K562 (cell line): ENCODE measurements at regions not wholly inside any gene's neighbourhood (a gene's known extent, or its start where the extent isn't known, plus 50 kb on each side); places are given as distances from the start of the nearest gene placed in this dataset.

Experiments used
- ATAC-seq: fragments of 200-7000 bp; cut with Tn5 transposase; 3 replicates; pipeline ENCODE4 v1.9.1; 2020; ENCODE audit warnings: moderate library complexity
- BruUV-seq: library from RNA; stranded (reverse); fragments of 400-500 nt; replicated peaks from 2 replicates; lab custom pipeline; 2021; lab: Mats Ljungman, UMichigan
- CTCF ChIA-PET: fragments of 300-600 bp; formaldehyde crosslinking; extraction: SDS; loops from one replicate; lab custom pipeline; 2021; ENCODE audit warnings: low intra/inter-chr PET ratio; lab: Yijun Ruan, JAX
- POLR2A ChIA-PET: fragments of 300-600, 350-650 bp; sonication (Branson Sonifier 250); formaldehyde crosslinking; extraction: SDS; loops from one replicate; lab custom pipeline; 2021; ENCODE audit warnings: antibody characterized with exemption, inconsistent platforms; lab: Yijun Ruan, JAX
- DNase-seq, 4 experiments: peaks; one replicate each; pipeline versions ENCODE4 v3.0.0 to v3.0.0-alpha.2; 2011 to 2018; ENCODE audit warnings: low spot score in 3 of 4, mixed read lengths in 3 of 4; ENCODE audit errors: extremely low read depth in 1 of 4
- FAIRE-seq: peaks from 2 replicates; lab custom pipeline; 2011; peaks lifted over from hg19 to GRCh38; lab: Jason Lieb, UNC
- H2AFZ ChIP-seq: 2 replicates; pipeline ENCODE4 v1.6.0; 2011; ENCODE audit warnings: low read depth, low read length, control low read depth, inconsistent platforms
- H3K27ac ChIP-seq: fragments of 200-600 bp; 3 replicates; pipeline ENCODE4 v1.8.0; 2011; ENCODE audit warnings: low read depth, mild to moderate bottlenecking, control low read depth, inconsistent platforms, low read length, moderate library complexity, mixed read lengths; ENCODE audit errors: extremely low read depth
- H3K27me3 ChIP-seq, 2 experiments: fragments of 300-600 bp in 1 of 2; 2 replicates in 1 of 2; 3 replicates in 1 of 2; pipeline versions ENCODE4 v1.6.0 to v1.8.0; 2011; ENCODE audit warnings: inconsistent platforms in 2 of 2, low read length in 2 of 2, mild to moderate bottlenecking in 1 of 2, mixed read lengths in 1 of 2, moderate library complexity in 1 of 2; ENCODE audit not compliant: control insufficient read depth in 2 of 2, insufficient read depth in 2 of 2
- H3K36me3 ChIP-seq: fragments of 300-600 bp; 3 replicates; pipeline ENCODE4 v1.8.0; 2011; ENCODE audit warnings: mild to moderate bottlenecking, low read length, inconsistent platforms; ENCODE audit not compliant: control insufficient read depth, insufficient read depth
- H3K4me1 ChIP-seq, 2 experiments: fragments of 200-600 bp in 1 of 2; replicated peaks in 1 of 2; 2 replicates in 1 of 2; 3 replicates in 1 of 2; pipeline versions ENCODE4 v1.5.1 to v1.8.0; 2011; ENCODE audit warnings: inconsistent platforms in 2 of 2, low read length in 2 of 2, mild to moderate bottlenecking in 1 of 2, mixed read lengths in 1 of 2, moderate library complexity in 1 of 2; ENCODE audit not compliant: control insufficient read depth in 2 of 2, insufficient read depth in 2 of 2
- H3K4me2 ChIP-seq: 2 replicates; pipeline ENCODE4 v1.6.1; 2011; ENCODE audit warnings: low read length, control low read depth, inconsistent platforms, mixed read lengths; ENCODE audit not compliant: insufficient read depth
- H3K4me3 ChIP-seq: fragments of 200-600 bp; sonication (generic), shearing (Covaris generic); 2 replicates; pipeline ENCODE4 v1.5.1; 2016; ENCODE audit warnings: control low read depth, inconsistent platforms
- H3K79me2 ChIP-seq: fragments of 200-600 bp; 3 replicates; pipeline ENCODE4 v1.8.0; 2011; ENCODE audit warnings: low read length, inconsistent platforms; ENCODE audit not compliant: control insufficient read depth, insufficient read depth
- H3K9ac ChIP-seq, 2 experiments: 2 replicates each; pipeline versions ENCODE4 v1.6.0 to v1.6.1; 2011; ENCODE audit warnings: low read depth in 2 of 2, low read length in 2 of 2, control low read depth in 1 of 2, inconsistent platforms in 1 of 2, mild to moderate bottlenecking in 1 of 2, mixed read lengths in 1 of 2; ENCODE audit not compliant: insufficient read depth in 1 of 2
- H3K9me1 ChIP-seq: one replicate; pipeline ENCODE4 v1.6.0; 2011; ENCODE audit warnings: inconsistent platforms, mild to moderate bottlenecking, low read length, moderate library complexity; ENCODE audit not compliant: control insufficient read depth, insufficient read depth
- H3K9me3 ChIP-seq: replicated peaks from 2 replicates; pipeline ENCODE4 v1.5.1; 2011; ENCODE audit warnings: low read depth, low read length, inconsistent platforms; ENCODE audit not compliant: control insufficient read depth, insufficient read depth
- H4K20me1 ChIP-seq: replicated peaks from 2 replicates; pipeline ENCODE4 v1.6.1; 2011; ENCODE audit warnings: low read length, inconsistent platforms, mixed read lengths; ENCODE audit not compliant: control insufficient read depth, insufficient read depth
- FOSL1 ChIP-seq: fragments of 200-800 bp; sonication (Bioruptor generic); conservative IDR thresholded peaks from 2 replicates; pipeline ENCODE4 v1.6.1; 2016; ENCODE audit warnings: missing genetic modification characterization, missing compliant biosample characterization
- FOXO4 ChIP-seq: fragments of 450-650 bp; formaldehyde crosslinking; IDR thresholded peaks from 2 replicates; pipeline ENCODE4 v1.4.0; 2020; ENCODE audit warnings: mild to moderate bottlenecking, moderate library complexity
- HLTF ChIP-seq: fragments of 450-650 bp; IDR thresholded peaks from 2 replicates; pipeline ENCODE4 v1.6.1; 2016
- ID3 ChIP-seq, 2 experiments: fragments of 250-450 bp in 1 of 2; fragments of 450-650 bp in 1 of 2; sonication (Bioruptor Pico) in 1 of 2; IDR thresholded peaks; 2 replicates each; pipeline versions ENCODE4 v1.6.1 to v1.8.0; 2016 to 2021; ENCODE audit warnings: mild to moderate bottlenecking in 2 of 2, moderate library complexity in 2 of 2, missing compliant biosample characterization in 1 of 2, missing genetic modification characterization in 1 of 2
- MAX ChIP-seq: sonication (generic); formaldehyde crosslinking; IDR thresholded peaks from 2 replicates; pipeline ENCODE4 v1.9.0; 2022; ENCODE audit warnings: mild to moderate bottlenecking, missing genetic modification reagents
- NFE2L1 ChIP-seq: fragments of 450-650 bp; IDR thresholded peaks from 2 replicates; pipeline ENCODE4 v1.6.1; 2016; ENCODE audit warnings: missing genetic modification characterization, low read depth, mild to moderate bottlenecking, missing compliant biosample characterization, moderate library complexity, borderline replicate concordance
- PHF21A ChIP-seq: fragments of 450-650 bp; IDR thresholded peaks from 2 replicates; pipeline ENCODE4 v1.6.1; 2017; ENCODE audit warnings: low read depth, borderline replicate concordance
- REST ChIP-seq, 2 experiments: fragments of 450-650 bp; formaldehyde crosslinking in 1 of 2; IDR thresholded peaks; 2 replicates each; pipeline versions ENCODE4 v1.4.0 to v1.6.1; 2014 to 2020; ENCODE audit warnings: mild to moderate bottlenecking in 2 of 2, borderline replicate concordance in 1 of 2, low read depth in 1 of 2
- SLC30A9 ChIP-seq: fragments of 250-450 bp; sonication (Bioruptor Pico); IDR thresholded peaks from 2 replicates; pipeline ENCODE4 v1.8.0; 2022; ENCODE audit warnings: mild to moderate bottlenecking, moderate library complexity
- SMAD2 ChIP-seq: fragments of 150-350 bp; IDR thresholded peaks from 2 replicates; pipeline ENCODE4 v1.6.1; 2014; ENCODE audit warnings: low read depth, mild to moderate bottlenecking, low read length
- SNIP1 ChIP-seq: fragments of 450-650 bp; IDR thresholded peaks from 2 replicates; pipeline ENCODE4 v1.7.1; 2017; ENCODE audit warnings: low read depth, mild to moderate bottlenecking
- ZBED1 ChIP-seq: IDR thresholded peaks from 2 replicates; pipeline ENCODE4 v1.6.1; 2014
- ZNF274 ChIP-seq: IDR thresholded peaks from 2 replicates; pipeline ENCODE4 v1.6.1; 2011; ENCODE audit warnings: low read depth, mild to moderate bottlenecking, low read length, moderate library complexity, borderline replicate concordance
- ZNF79 ChIP-seq: fragments of 250-450 bp; sonication (Bioruptor Pico); IDR thresholded peaks from 2 replicates; pipeline ENCODE4 v1.4.0; 2020; ENCODE audit warnings: low read depth, mild to moderate bottlenecking, moderate library complexity
- WGBS: fragments of 100-300 bp; shearing (Covaris generic); methylation state at CpG from one replicate; pipeline ENCODE4 v1.1.6; 2016; ENCODE audit warnings: low coverage, mixed read lengths; ENCODE audit not compliant: insufficient coverage; ENCODE audit errors: missing lambda C conversion rate; 5-methylcytosine and 5-hydroxymethylcytosine counted together
- in situ Hi-C: fragments of 300-500 bp; cut with MboI; formaldehyde crosslinking; loops from 4 replicates; pipeline ENCODE4 v1.15.0; 2018; ENCODE audit warnings: inconsistent platforms, mixed read lengths
- intact Hi-C: fragments of 100-400 bp; cut with micrococcal nuclease; formaldehyde crosslinking; loops from 2 replicates; pipeline ENCODE4 v1.14.2; 2022

- POLR2A ChIA-PET = no interaction called here
- intact Hi-C loops = no loop called here
- Histone ChIP-seq H3K27ac (no peak overlapping the region), H3K4me3 (no peak overlapping the region), H4K20me1 (no peaks in the 10 kb centered on the region), H3K36me3 (no peaks in the 10 kb centered on the region), H3K4me2 (no peak overlapping the region), H3K9me1 (no peaks in the 10 kb centered on the region), H3K4me1 (no peaks in the 10 kb centered on the region), H3K9me3 (no peaks in the 10 kb centered on the region), H3K79me2 (no peaks in the 10 kb centered on the region), H2AFZ (no peak overlapping the region), H3K9ac (no peak overlapping the region), H3K27me3 (peaks cover 6 to 8% of the 10 kb centered on the region in 2 experiments; a peak in 3 of 5 replicates)
- no peak for ATAC-seq
- no peak for DNase-seq
- WGBS = 0% methylated on average over 1 of the region's 1 CpG
- CTCF ChIA-PET = no interaction called here
- in situ Hi-C loops = no loop called here
- BruUV-seq = no TSS peak
- no peak for FAIRE-seq
- TF ChIP-seq PHF21A = no peak
- no peak for TF ChIP-seq FOSL1 (tag)
- no peak for TF ChIP-seq SNIP1
- no peak for TF ChIP-seq ZNF79 (CRISPR knock-in tag)
- TF ChIP-seq SMAD2 = no peak
- TF ChIP-seq NFE2L1 (tag) = no peak
- no peak for TF ChIP-seq ID3 (CRISPR knock-in tag; IDR thresholded peaks at IDR 0.05)
- no peak for TF ChIP-seq ID3 (tag; IDR thresholded peaks at IDR 0.05)
- TF ChIP-seq FOXO4 (CRISPR knock-in tag) = no peak
- TF ChIP-seq HLTF = no peak
- no peak for TF ChIP-seq ZBED1
- TF ChIP-seq REST (IDR thresholded peaks at IDR 0.05; ENCODE audit: borderline replicate concordance) = no peak
- no peak for TF ChIP-seq REST (CRISPR knock-in tag; IDR thresholded peaks at IDR 0.05; ENCODE audit: low read depth)
- no peak for TF ChIP-seq SLC30A9 (CRISPR knock-in tag)
- no peak for TF ChIP-seq ZNF274
- TF ChIP-seq MAX (CRISPR knock-in tag) = no peak
Measured at GRCh38 chr6:105618247-105618646, 215.4 kb upstream of the PREP start.
